ENCODE measurements at regions not wholly inside any gene's neighbourhood (a gene's known extent, or its start where the extent isn't known, plus 50 kb on each side); places are given as distances from the start of the nearest gene placed in this dataset.

DNA sequence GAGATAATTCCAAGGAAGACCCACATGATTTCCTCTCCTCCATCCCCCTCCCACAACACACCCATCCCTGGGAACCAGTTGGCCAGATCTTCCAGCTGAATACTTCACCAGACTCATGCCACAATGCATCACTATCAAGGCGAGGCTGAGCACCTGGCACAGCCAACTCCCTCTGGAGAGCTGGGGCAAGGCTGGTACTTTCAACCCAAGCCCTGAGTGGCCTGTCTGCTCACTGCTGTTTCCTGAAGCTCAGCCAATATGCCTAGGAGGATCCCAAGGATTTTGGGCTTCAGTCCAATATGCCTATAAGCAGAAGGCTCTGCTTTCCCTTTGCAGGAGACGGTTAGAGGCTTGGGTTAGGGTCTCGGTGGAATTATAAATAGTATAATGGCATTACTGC lies 90.9 kb upstream of the NEO1 start:
- POLR2A ChIA-PET: no interaction called here
- Mint-ChIP-seq H3K36me3 (ENCODE audit: low read depth) (no peaks in the 10 kb centered on the region), H3K27ac (no peak overlapping the region), H3K9me3 (no peaks in the 10 kb centered on the region), H3K27me3 (peaks cover 6% of the 10 kb centered on the region), H3K4me3 (no peak overlapping the region), H3K4me1 (peaks cover 8% of the 10 kb centered on the region)
- CTCF ChIA-PET: no interaction called here
- no peak for DNase-seq

DNA sequence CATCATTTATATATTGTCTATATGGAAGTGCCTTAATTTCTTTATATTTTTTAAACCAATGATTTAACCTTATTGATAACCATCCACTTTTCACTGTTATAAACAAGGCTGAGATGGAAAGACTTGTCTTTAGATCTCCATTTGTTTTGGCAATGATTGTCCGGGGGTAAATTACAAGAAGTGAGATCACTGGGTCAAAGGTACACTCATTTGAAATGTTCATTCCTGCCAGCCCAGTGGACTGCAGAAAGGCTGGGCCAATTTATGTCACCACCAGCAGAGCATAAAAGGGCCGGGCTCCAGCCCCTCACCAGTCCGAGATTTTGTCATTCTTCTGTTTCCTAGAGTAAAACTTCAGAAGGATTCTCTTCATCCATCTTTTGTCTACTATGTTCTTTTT lies 93.6 kb upstream of the NEO1 start:
- DNase-seq: no peak
- no peaks in the 10 kb centered on the region for H3K36me3 Mint-ChIP-seq (ENCODE audit: low read depth)
- H3K4me3 Mint-ChIP-seq: no peak overlapping the region
- H3K9me3 Mint-ChIP-seq: no peaks in the 10 kb centered on the region
- no peak overlapping the region for H3K27ac Mint-ChIP-seq
- peaks cover 8% of the 10 kb centered on the region for H3K4me1 Mint-ChIP-seq
- POLR2A ChIA-PET: no interaction called here
- CTCF ChIA-PET: no interaction called here
- peaks cover 4% of the 10 kb centered on the region for H3K27me3 Mint-ChIP-seq

DNA sequence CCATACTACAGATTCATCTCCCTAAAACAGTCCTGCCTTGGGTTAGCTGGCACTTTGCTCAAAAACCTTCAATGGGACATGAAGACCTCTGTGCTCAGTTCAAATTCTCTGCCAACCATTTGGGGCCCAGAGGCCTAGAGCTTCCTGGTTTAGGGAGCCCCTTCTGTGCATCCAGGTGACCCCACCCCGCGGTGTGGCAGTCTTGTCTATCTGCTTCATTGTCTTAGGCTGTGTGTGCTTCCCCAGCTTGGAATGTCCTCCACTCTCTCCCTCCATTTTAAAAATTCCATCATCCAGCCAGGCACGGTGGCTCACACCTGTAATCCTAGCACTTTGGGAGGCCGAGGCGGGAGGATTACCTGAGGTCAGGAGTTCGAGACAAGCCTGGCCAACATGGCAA lies 99.0 kb upstream of the NEO1 start:
- Mint-ChIP-seq H3K36me3 (ENCODE audit: low read depth) (no peaks in the 10 kb centered on the region), H3K27me3 (peaks cover 9% of the 10 kb centered on the region), H3K9me3 (no peaks in the 10 kb centered on the region), H3K27ac (no peak overlapping the region), H3K4me1 (peaks cover 1% of the 10 kb centered on the region), H3K4me3 (no peak overlapping the region)
- ChIA-PET POLR2A (no interaction called here), CTCF (interaction anchor here (1.0 to 1.8 kb wide), 2 partner anchors 10 to 12 kb away, joined by 3 to 4 read pairs; no protein-coding TSS in a partner anchor)
- DNase-seq: no peak

DNA sequence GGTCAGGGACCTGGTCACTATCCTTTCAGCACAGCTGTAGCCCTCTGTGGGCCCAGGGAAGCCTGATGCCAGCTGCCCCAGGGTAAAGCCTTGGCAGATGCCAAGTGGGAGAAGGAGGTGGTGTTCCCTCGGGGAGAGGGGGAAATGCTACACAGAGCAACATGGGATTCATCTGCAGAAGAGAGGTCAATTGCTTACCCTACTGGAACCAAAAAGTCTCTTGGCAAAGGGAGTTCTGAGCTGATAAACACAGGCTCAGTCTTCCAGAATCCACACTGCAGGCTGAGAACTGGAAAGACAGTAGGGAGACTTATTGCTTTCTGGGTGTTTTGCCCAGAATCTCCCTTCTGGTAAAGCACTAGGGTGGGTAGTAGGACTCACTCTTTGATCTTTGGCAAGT lies 100.1 kb upstream of the NEO1 start:
- Mint-ChIP-seq H3K4me3 (no peak overlapping the region), H3K4me1 (peaks cover 1% of the 10 kb centered on the region), H3K27ac (no peak overlapping the region), H3K36me3 (ENCODE audit: low read depth) (no peaks in the 10 kb centered on the region), H3K27me3 (peaks cover 8% of the 10 kb centered on the region), H3K9me3 (no peaks in the 10 kb centered on the region)
- CTCF ChIA-PET: interaction anchor here (1.1 to 1.8 kb wide), 2 partner anchors 8 to 19 kb away, joined by 4 read pairs; no protein-coding TSS in a partner anchor
- DNase-seq: no peak
- POLR2A ChIA-PET: no interaction called here

DNA sequence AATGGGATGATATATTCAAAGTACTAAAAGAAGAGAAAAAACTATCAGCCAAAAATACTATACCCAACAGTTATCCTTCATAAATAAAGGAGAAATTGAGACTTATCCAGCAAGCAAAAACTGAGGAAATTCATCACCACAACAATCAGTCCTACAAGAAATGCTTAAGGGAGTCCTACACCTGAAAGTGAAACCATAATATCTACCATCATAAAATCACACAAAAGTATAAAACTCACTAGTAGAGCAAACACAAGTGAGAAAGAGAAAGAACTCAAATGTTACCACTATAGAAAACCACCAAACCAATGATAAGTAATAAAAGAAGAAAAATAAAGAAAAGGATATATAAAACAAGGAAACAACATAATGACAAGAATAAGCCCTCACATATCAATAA lies 103.6 kb upstream of the NEO1 start:
- ChIA-PET CTCF (no interaction called here), POLR2A (no interaction called here)
- H3K27me3 Mint-ChIP-seq: peaks cover 6% of the 10 kb centered on the region
- no peaks in the 10 kb centered on the region for H3K36me3 Mint-ChIP-seq (ENCODE audit: low read depth)
- H3K4me3 Mint-ChIP-seq: no peak overlapping the region
- H3K4me1 Mint-ChIP-seq: peaks cover 1% of the 10 kb centered on the region
- no peaks in the 10 kb centered on the region for H3K9me3 Mint-ChIP-seq
- no peak for DNase-seq
- H3K27ac Mint-ChIP-seq: no peak overlapping the region

DNA sequence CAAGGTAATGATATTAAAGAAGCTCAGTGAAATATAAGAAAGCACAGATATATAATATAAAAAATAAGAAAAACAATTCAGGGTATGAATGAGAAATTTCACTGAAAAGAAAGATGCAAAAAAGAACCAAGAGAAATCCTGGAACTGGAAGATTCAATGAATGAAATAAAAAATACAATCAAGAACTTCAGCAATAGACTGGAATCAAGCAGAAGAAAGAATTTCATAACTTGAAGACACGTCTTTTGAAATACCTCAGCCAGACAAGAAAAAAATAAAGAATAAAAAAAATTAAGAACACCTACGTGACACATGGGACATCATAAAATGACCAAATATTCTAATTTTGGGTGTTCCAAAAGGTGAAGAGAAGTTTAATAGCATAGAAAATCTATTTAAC lies 104.6 kb upstream of the NEO1 start:
- no peak for DNase-seq
- Mint-ChIP-seq H3K36me3 (ENCODE audit: low read depth) (no peaks in the 10 kb centered on the region), H3K27me3 (peaks cover 6% of the 10 kb centered on the region), H3K4me1 (peaks cover 1% of the 10 kb centered on the region), H3K27ac (no peak overlapping the region), H3K4me3 (no peak overlapping the region), H3K9me3 (no peaks in the 10 kb centered on the region)
- ChIA-PET CTCF (interaction anchor here (0.6 kb wide), 1 partner anchor 17 kb away, joined by 3 read pairs; no protein-coding TSS in a partner anchor), POLR2A (no interaction called here)

DNA sequence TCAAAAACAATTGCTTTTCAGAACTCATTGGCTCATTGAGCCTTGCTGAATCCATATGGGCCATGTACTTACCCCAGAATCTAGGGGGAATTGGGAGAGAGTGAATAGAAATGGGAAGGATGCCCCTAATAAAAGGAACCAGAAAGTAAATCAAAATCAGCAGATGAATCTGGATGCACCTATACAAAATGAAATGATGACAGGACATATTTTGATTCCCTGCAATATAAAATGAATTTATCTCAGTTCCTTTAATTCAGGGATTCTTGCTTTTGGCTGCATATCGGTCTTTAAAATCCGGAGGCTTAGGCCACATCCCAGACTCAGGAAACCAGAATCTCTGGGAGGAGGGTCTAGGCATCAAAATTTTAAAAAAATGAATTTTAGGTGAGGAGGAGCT lies 107.7 kb upstream of the NEO1 start:
- Mint-ChIP-seq H3K9me3 (no peaks in the 10 kb centered on the region), H3K27me3 (peaks cover 7% of the 10 kb centered on the region), H3K4me1 (peaks cover 1% of the 10 kb centered on the region), H3K36me3 (ENCODE audit: low read depth) (no peaks in the 10 kb centered on the region), H3K4me3 (no peak overlapping the region), H3K27ac (no peak overlapping the region)
- POLR2A ChIA-PET: no interaction called here
- CTCF ChIA-PET: no interaction called here
- no peak for DNase-seq

DNA sequence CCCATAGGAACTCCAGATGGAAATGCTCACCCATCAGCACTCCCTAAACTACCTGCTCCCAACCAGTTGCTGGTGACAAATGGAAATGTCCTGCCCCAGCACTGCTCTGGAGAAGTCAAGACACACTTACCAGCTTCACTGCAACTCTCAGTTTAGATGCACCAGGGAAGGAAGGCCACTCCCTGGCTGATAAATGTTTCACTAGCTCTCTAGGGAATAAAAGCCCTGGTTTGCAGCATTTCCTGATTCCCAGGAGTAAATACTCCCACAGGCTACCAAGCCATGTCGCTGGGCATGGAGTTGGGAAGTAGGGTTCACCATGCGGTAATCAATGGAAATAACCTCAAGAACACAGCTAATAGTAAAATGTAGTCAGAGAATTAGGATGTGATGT lies 112.0 kb upstream of the NEO1 start:
- no peak for DNase-seq
- CTCF ChIA-PET: no interaction called here
- POLR2A ChIA-PET: interaction anchor here (0.5 to 0.6 kb wide), 2 partner anchors 24 to 80 kb away, joined by 3 to 4 read pairs; no protein-coding TSS in a partner anchor
- H3K9me3 Mint-ChIP-seq: no peaks in the 10 kb centered on the region
- H3K4me3 Mint-ChIP-seq: no peak overlapping the region
- no peak overlapping the region for H3K27ac Mint-ChIP-seq
- H3K4me1 Mint-ChIP-seq: no peaks in the 10 kb centered on the region
- no peaks in the 10 kb centered on the region for H3K36me3 Mint-ChIP-seq (ENCODE audit: low read depth)
- peaks cover 5% of the 10 kb centered on the region for H3K27me3 Mint-ChIP-seq

DNA sequence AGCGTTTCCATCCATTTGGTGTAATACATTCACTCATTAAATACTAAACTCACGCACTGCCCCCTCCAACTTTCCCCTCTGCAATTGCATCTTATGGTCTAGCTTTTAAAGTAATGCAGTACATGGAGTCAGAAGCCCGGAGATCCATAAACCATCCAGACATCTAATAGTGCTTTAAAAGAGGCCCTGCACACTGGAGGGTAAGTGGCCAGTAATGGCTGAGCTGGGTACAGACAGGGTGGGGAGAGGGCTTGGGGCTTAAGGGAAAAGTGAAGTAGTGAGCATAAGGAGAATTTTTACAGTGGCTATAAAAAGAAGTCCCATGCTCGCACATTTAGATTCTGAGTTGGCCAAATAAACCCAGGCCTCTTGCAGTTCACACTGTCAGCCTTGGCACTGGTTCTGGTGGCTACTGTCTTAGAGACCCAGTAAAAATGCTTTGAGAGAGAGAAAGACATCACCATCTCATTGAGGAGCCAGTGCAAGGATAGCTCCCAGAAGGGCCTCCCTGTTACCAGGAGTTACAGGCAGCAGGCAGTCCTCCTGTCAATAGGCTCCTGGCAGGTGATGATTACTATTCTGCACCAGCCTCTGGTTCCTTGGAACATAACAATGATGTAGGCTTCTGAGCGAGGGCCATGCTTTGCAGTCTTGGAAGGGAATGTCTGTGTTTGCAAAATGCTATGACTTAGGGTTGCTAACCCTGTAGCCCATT lies 112.6 kb upstream of the NEO1 start:
- no peak for DNase-seq
- peaks cover 5% of the 10 kb centered on the region for H3K27me3 Mint-ChIP-seq
- H3K36me3 Mint-ChIP-seq (ENCODE audit: low read depth): no peaks in the 10 kb centered on the region
- H3K4me3 Mint-ChIP-seq: no peak overlapping the region
- CTCF ChIA-PET: no interaction called here
- no peak overlapping the region for H3K27ac Mint-ChIP-seq
- H3K4me1 Mint-ChIP-seq: no peaks in the 10 kb centered on the region
- H3K9me3 Mint-ChIP-seq: no peaks in the 10 kb centered on the region
- POLR2A ChIA-PET: interaction anchor here (0.6 kb wide), 1 partner anchor 79 kb away, joined by 4 read pairs; no protein-coding TSS in a partner anchor

DNA sequence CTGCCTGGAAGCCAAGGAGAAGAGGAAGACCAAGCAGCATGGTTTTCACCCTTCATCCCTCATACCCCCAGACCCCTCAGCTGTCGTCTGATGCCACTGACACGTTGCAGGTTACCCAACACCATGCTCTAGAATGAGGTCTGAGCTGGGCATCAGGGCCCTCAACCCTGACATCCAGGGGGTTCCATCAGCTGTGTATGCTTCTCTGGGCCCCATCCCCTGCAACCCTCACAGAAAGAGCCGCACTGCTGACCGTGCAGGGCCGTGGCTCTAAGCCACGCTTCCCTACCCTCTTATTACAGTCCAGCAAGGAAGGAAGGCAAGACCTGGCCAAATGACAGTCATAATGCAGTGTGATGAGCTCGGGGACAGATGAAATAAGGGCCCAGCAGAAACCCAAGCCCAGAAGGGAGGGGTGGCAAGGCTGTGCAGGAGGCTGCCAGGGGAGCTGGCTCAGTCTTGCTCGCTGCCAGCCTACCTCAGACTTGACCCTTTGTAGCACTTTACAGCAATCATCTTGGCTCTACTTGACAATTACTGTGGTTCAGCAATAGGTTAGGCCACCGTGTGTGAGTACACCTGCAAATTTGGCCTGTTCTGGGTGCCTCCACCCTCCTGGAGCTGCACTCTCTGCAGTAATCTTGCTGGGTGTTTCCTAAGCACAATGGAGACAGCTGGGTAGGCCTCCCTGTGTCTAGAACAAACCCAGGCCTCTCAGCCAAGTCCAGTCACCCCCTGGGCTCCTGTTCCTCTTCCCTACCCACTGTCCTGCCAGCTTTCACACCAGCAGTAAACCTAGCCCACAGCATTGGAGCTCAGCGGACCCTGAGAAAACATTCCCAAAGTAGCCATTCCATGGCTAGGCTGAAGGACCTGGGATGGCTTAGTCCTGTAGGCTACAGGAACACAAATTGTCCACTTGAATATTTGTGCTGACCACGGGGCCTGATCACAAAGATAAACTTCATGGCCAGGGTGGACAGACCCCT lies 115.3 kb upstream of the NEO1 start:
- Mint-ChIP-seq H3K27me3 (peaks cover 9% of the 10 kb centered on the region), H3K4me3 (no peak overlapping the region), H3K9me3 (no peaks in the 10 kb centered on the region), H3K36me3 (ENCODE audit: low read depth) (no peaks in the 10 kb centered on the region), H3K27ac (no peak overlapping the region), H3K4me1 (no peaks in the 10 kb centered on the region)
- CTCF ChIA-PET: interaction anchor here (0.6 kb wide), 1 partner anchor 18 kb away, joined by 3 read pairs; no protein-coding TSS in a partner anchor
- POLR2A ChIA-PET: no interaction called here
- no peak for DNase-seq

DNA sequence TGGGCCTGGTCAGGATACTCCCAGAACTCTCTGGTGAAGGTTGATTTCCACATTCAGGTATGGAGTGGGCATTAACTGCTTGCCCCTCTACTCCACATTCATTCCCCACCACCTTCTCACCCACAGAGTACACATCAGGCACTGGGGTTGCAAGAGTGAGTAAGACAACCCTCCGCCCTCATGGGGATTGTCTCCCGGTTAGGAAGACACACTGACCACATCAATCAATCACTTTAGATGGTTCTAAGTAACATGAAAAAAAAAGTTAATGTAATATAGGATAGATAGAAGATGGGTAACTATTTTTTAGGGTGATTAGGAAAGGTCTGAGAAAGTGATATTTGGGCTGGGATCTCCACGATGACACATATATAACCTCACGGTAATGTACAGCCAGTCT lies 116.0 kb upstream of the NEO1 start:
- Mint-ChIP-seq H3K36me3 (ENCODE audit: low read depth) (no peaks in the 10 kb centered on the region), H3K27ac (no peak overlapping the region), H3K4me3 (no peak overlapping the region), H3K4me1 (no peaks in the 10 kb centered on the region), H3K27me3 (peaks cover 16% of the 10 kb centered on the region), H3K9me3 (no peaks in the 10 kb centered on the region)
- ChIA-PET POLR2A (no interaction called here), CTCF (no interaction called here)
- no peak for DNase-seq

DNA sequence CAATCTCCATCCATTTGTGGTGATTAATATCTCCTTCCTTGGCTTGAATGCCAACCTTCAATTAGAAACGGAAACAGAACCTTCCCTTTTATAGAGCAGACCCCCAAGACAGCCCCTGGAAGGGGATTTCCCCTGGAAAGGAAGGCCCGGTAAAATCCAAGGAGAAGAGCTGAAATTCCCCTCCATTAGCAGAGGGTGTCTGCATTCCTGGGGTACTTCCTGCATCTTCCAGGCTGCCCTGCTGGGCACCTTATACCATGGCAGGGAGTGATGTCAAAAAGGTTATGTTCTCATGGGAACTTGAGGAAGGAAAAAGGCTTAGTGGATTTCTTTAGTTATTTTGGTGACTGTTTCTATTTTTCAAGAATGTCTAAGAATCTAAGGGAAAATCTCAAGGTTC lies 116.7 kb upstream of the NEO1 start:
- H3K4me3 Mint-ChIP-seq: no peak overlapping the region
- CTCF ChIA-PET: no interaction called here
- H3K9me3 Mint-ChIP-seq: no peaks in the 10 kb centered on the region
- H3K27me3 Mint-ChIP-seq: peaks cover 13% of the 10 kb centered on the region
- POLR2A ChIA-PET: no interaction called here
- DNase-seq: no peak
- H3K36me3 Mint-ChIP-seq (ENCODE audit: low read depth): no peaks in the 10 kb centered on the region
- no peaks in the 10 kb centered on the region for H3K4me1 Mint-ChIP-seq
- H3K27ac Mint-ChIP-seq: no peak overlapping the region

DNA sequence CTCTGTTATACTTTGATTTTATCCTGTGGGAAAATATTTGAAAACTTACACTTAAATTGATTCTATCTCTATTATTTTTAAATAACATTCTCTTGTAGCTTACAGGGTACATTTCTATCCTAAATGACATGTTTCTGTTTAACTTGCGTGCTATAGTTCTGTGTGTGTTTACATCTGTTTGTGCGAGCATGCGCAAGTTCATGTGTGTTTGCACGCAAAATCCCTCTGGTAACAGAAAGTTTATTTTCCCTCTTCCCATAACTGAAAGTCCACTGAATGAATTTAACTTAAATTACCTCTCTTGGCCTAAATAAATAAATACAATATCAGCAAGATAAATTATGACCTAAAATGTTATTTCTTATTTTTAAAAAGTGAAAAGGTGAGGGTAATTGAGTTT lies 117.3 kb upstream of the NEO1 start:
- no peak overlapping the region for H3K27ac Mint-ChIP-seq
- DNase-seq: no peak
- peaks cover 18% of the 10 kb centered on the region for H3K27me3 Mint-ChIP-seq
- H3K9me3 Mint-ChIP-seq: no peaks in the 10 kb centered on the region
- no peaks in the 10 kb centered on the region for H3K36me3 Mint-ChIP-seq (ENCODE audit: low read depth)
- no peaks in the 10 kb centered on the region for H3K4me1 Mint-ChIP-seq
- ChIA-PET CTCF (no interaction called here), POLR2A (no interaction called here)
- H3K4me3 Mint-ChIP-seq: no peak overlapping the region

Measured in activated CD4-positive, alpha-beta T cell treated with anti-CD3 and anti-CD28 coated beads, Interleukin-2, amount 10 ng/mL, durations not matched to agents 7 days and 5 days (primary cell).